GM21786 (cell line): ENCODE measurements at regions not wholly inside any gene's neighbourhood (a gene's known extent, or its start where the extent isn't known, plus 50 kb on each side); places are given as distances from the start of the nearest gene placed in this dataset.

Experiments used
- ATAC-seq: cut with Tn5 transposase; IDR thresholded peaks from one replicate; pipeline ENCODE4 v1.9.1; 2021; ENCODE audit not compliant: unreplicated experiment

GRCh38 chr20:17858450-17859001, 110.1 kb downstream of the SNX5 start:
- ATAC-seq = no peak

- ATAC-seq = no peak
These were observed 110.8 kb downstream of the SNX5 start for GRCh38 chr20:17857639-17858449.

GRCh38 chr20:17856837-17857605, 111.6 kb downstream of the SNX5 start:
- ATAC-seq = no peak

- ATAC-seq = peak; percentile 81
These were observed 112.5 kb downstream of the SNX5 start for GRCh38 chr20:17856024-17856564.

- no peak for ATAC-seq
These were observed 114.2 kb downstream of the SNX5 start for GRCh38 chr20:17854307-17854903.

- no peak for ATAC-seq
These were observed 116.3 kb downstream of the SNX5 start for GRCh38 chr20:17852323-17852722.

GRCh38 chr20:17850684-17851026, 117.9 kb downstream of the SNX5 start:
- no peak for ATAC-seq

- ATAC-seq = no peak
These were observed 118.5 kb downstream of the SNX5 start for GRCh38 chr20:17849901-17850683.

- no peak for ATAC-seq
These were observed 119.3 kb downstream of the SNX5 start for GRCh38 chr20:17849138-17849900.

- no peak for ATAC-seq
These were observed 120.1 kb downstream of the SNX5 start for GRCh38 chr20:17848249-17849048.

GRCh38 chr20:17845701-17846475, 122.7 kb downstream of the SNX5 start:
- no peak for ATAC-seq

- no peak for ATAC-seq
These were observed 123.9 kb downstream of the SNX5 start for GRCh38 chr20:17844549-17845298.

- ATAC-seq = no peak
These were observed 124.5 kb downstream of the SNX5 start for GRCh38 chr20:17844133-17844429.

- peak; percentile 44 for ATAC-seq
These were observed 125.1 kb downstream of the SNX5 start for GRCh38 chr20:17843246-17844132.

- no peak for ATAC-seq
These were observed 126.8 kb downstream of the SNX5 start for GRCh38 chr20:17841751-17842215.

GRCh38 chr20:17840423-17840822, 128.2 kb downstream of the SNX5 start:
- no peak for ATAC-seq

GRCh38 chr20:17838921-17839320, 129.7 kb downstream of the SNX5 start:
- no peak for ATAC-seq
